ENCODE measurements at regions not wholly inside any gene's neighbourhood (a gene's known extent, or its start where the extent isn't known, plus 50 kb on each side); places are given as distances from the start of the nearest gene placed in this dataset.

GRCh38 chr5:109990723-109991359 lies 301.1 kb downstream of the MAN2A1 start:
- TF ChIP-seq JUN (IDR thresholded peaks at IDR 0.05) (no peak), CBX2 (IDR thresholded peaks at IDR 0.05; ENCODE audit: borderline replicate concordance, low read depth) (no peak), CTCF (IDR thresholded peaks at IDR 0.05) (no peak), MYC (IDR thresholded peaks at IDR 0.05; ENCODE audit: borderline replicate concordance, low read length) (no peak), POLR2A (IDR thresholded peaks at IDR 0.05; ENCODE audit: low read length) (no peak), ZC3H11A (IDR thresholded peaks at IDR 0.05) (no peak)
- TF ChIP-seq, protein P1, sequence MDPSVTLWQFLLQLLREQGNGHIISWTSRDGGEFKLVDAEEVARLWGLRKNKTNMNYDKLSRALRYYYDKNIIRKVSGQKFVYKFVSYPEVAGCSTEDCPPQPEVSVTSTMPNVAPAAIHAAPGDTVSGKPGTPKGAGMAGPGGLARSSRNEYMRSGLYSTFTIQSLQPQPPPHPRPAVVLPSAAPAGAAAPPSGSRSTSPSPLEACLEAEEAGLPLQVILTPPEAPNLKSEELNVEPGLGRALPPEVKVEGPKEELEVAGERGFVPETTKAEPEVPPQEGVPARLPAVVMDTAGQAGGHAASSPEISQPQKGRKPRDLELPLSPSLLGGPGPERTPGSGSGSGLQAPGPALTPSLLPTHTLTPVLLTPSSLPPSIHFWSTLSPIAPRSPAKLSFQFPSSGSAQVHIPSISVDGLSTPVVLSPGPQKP (IDR thresholded peaks at IDR 0.05; ENCODE audit: low read depth, low read length) = no peak
